Type B pancreatic cell (in vitro differentiated cells): ENCODE measurements at regions not wholly inside any gene's neighbourhood (a gene's known extent, or its start where the extent isn't known, plus 50 kb on each side); places are given as distances from the start of the nearest gene placed in this dataset.

Experiments used
- DNase-seq: peaks from one replicate; pipeline ENCODE4 v3.0.0; 2021; ENCODE audit warnings: mixed read lengths; ENCODE audit not compliant: unreplicated experiment; ENCODE audit errors: extremely low spot score
- H3K27ac Mint-ChIP-seq: 2 replicates; pipeline ENCODE4 v1.8.0; 2021; ENCODE audit warnings: mild to moderate bottlenecking, mixed read lengths
- H3K27me3 Mint-ChIP-seq: 2 replicates; pipeline ENCODE4 v1.8.0; 2021; ENCODE audit warnings: mixed read lengths
- H3K36me3 Mint-ChIP-seq: 2 replicates; pipeline ENCODE4 v1.8.0; 2021; ENCODE audit warnings: mixed read lengths
- H3K4me1 Mint-ChIP-seq: one replicate; pipeline ENCODE4 v1.8.0; 2021; ENCODE audit warnings: mixed read lengths; ENCODE audit not compliant: unreplicated experiment
- H3K4me3 Mint-ChIP-seq: 2 replicates; pipeline ENCODE4 v1.8.0; 2021; ENCODE audit warnings: mild to moderate bottlenecking, mixed read lengths
- H3K9me3 Mint-ChIP-seq: 2 replicates; pipeline ENCODE4 v1.8.0; 2021; ENCODE audit warnings: mixed read lengths
- CTCF ChIP-seq: fragments of 200-600 bp; sonication (generic); conservative IDR thresholded peaks from 2 replicates; pipeline ENCODE4 v1.5.0; 2021; ENCODE audit warnings: antibody characterized with exemption, mild to moderate bottlenecking

- Mint-ChIP-seq H3K27me3 (no peaks in the 10 kb centered on the region), H3K36me3 (no peaks in the 10 kb centered on the region), H3K9me3 (peaks cover 10% of the 10 kb centered on the region), H3K4me1 (peaks cover 36% of the 10 kb centered on the region), H3K4me3 (no peak overlapping the region), H3K27ac (no peak overlapping the region)
- TF ChIP-seq CTCF = no peak
- no peak for DNase-seq
These were observed 97.1 kb downstream of the AQP4 start for GRCh38 chr18:26768385-26768784.

- H3K4me1 Mint-ChIP-seq = peaks cover 30% of the 10 kb centered on the region
- H3K27me3 Mint-ChIP-seq = no peaks in the 10 kb centered on the region
- H3K27ac Mint-ChIP-seq = no peak overlapping the region
- no peaks in the 10 kb centered on the region for H3K36me3 Mint-ChIP-seq
- TF ChIP-seq CTCF = no peak
- DNase-seq = no peak
- no peak overlapping the region for H3K4me3 Mint-ChIP-seq
- H3K9me3 Mint-ChIP-seq = peaks cover 14% of the 10 kb centered on the region
These were observed 100.0 kb downstream of the AQP4 start for GRCh38 chr18:26765498-26765897.

GRCh38 chr18:26764586-26764985 lies 100.9 kb downstream of the AQP4 start:
- no peaks in the 10 kb centered on the region for H3K27me3 Mint-ChIP-seq
- no peaks in the 10 kb centered on the region for H3K36me3 Mint-ChIP-seq
- no peak overlapping the region for H3K27ac Mint-ChIP-seq
- no peak for DNase-seq
- TF ChIP-seq CTCF = no peak
- H3K4me3 Mint-ChIP-seq = no peak overlapping the region
- H3K4me1 Mint-ChIP-seq = peaks cover 30% of the 10 kb centered on the region
- H3K9me3 Mint-ChIP-seq = peaks cover 14% of the 10 kb centered on the region

GRCh38 chr18:26764177-26764576 lies 101.3 kb downstream of the AQP4 start:
- H3K4me1 Mint-ChIP-seq = peaks cover 30% of the 10 kb centered on the region
- no peak for TF ChIP-seq CTCF
- no peaks in the 10 kb centered on the region for H3K36me3 Mint-ChIP-seq
- H3K27me3 Mint-ChIP-seq = no peaks in the 10 kb centered on the region
- no peak overlapping the region for H3K4me3 Mint-ChIP-seq
- H3K27ac Mint-ChIP-seq = no peak overlapping the region
- DNase-seq = no peak
- peaks cover 14% of the 10 kb centered on the region for H3K9me3 Mint-ChIP-seq

GRCh38 chr18:26763446-26764110 lies 101.9 kb downstream of the AQP4 start:
- Mint-ChIP-seq H3K9me3 (peaks cover 14% of the 10 kb centered on the region), H3K4me3 (no peak overlapping the region), H3K4me1 (peaks cover 30% of the 10 kb centered on the region), H3K27me3 (no peaks in the 10 kb centered on the region), H3K27ac (no peak overlapping the region), H3K36me3 (no peaks in the 10 kb centered on the region)
- DNase-seq = no peak
- no peak for TF ChIP-seq CTCF
